DOHH2 (cell line): ENCODE measurements at regions not wholly inside any gene's neighbourhood (a gene's known extent, or its start where the extent isn't known, plus 50 kb on each side); places are given as distances from the start of the nearest gene placed in this dataset.

Experiments
- CTCF ChIP-seq: fragments of 200-600 bp; sonication (generic); IDR thresholded peaks from one replicate; pipeline ENCODE4 v1.5.1; 2014; ENCODE audit warnings: antibody characterized with exemption, mild to moderate bottlenecking, low read depth, low read length; ENCODE audit not compliant: poor library complexity, severe bottlenecking
- EZH2phosphoT487 ChIP-seq: fragments of 200-600 bp; sonication (generic); IDR thresholded peaks from 2 replicates; pipeline ENCODE4 v1.6.1; 2017; ENCODE audit warnings: borderline replicate concordance, mild to moderate bottlenecking, antibody characterized with exemption, low read length, moderate library complexity, mixed read lengths

GRCh38 chr13:76813000-76813691, 73.1 kb downstream of the KCTD12 start:
- TF ChIP-seq CTCF (no peak), EZH2phosphoT487 (no peak)
